ENCODE measurements at regions not wholly inside any gene's neighbourhood (a gene's known extent, or its start where the extent isn't known, plus 50 kb on each side); places are given as distances from the start of the nearest gene placed in this dataset.

DNA sequence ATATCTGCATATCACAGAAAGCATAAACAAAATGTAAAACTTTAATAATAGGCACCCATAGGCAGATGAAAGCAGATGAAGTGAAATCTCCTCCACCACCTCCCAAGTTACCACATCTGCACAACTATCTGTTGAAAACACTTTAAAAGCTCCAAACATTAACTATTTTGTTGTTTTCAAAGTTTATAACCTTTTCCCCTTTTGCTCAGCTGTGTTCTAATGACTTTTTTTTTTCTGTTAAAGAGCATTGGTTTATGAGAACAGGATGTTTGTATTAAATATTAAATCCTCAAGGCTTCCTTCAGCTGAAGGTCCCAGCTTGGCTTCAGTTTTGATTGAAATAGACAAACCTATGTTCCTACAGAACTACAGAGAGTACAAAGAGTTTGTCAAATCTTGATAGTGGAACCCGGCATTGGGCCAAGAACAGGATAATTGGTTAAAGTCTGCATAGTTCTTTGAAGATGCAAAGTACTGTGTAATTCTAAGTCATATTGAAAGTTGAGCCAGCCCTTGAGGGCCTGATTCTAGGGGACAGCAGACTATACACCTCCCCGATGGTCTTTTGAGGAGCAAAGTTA lies 255.1 kb upstream of the JAG1 start:
- RAD21 ChIA-PET (ENCODE audit: unreplicated experiment), result no interaction called here
- Histone ChIP-seq H3K4me2 (ENCODE audit: control insufficient read depth, insufficient read depth) (no peak overlapping the region), H3K27me3 (replicated peaks in 1 of 2; ENCODE audit: control insufficient read depth in 2 of 2, insufficient read depth in 2 of 2, low read length in 1 of 2) (no peaks in the 10 kb centered on the region), H4K20me1 (ENCODE audit: control insufficient read depth, insufficient read depth) (no peaks in the 10 kb centered on the region), H3K9me3 (replicated peaks; ENCODE audit: control insufficient read depth, insufficient read depth, low read length) (no peaks in the 10 kb centered on the region), H3K79me2 (ENCODE audit: control insufficient read depth, insufficient read depth, low read length) (no peaks in the 10 kb centered on the region), H3K36me3 (ENCODE audit: control insufficient read depth in 2 of 2, insufficient read depth in 2 of 2, low read length in 1 of 2) (no peaks in the 10 kb centered on the region), H3K4me3 (no peak overlapping the region), H3K9ac (ENCODE audit: control insufficient read depth, insufficient read depth, low read length) (no peak overlapping the region), H2AFZ (ENCODE audit: control insufficient read depth, low read depth, low read length) (no peak overlapping the region), H3K27ac (ENCODE audit: control insufficient read depth, insufficient read depth) (no peak overlapping the region), H3K4me1 (ENCODE audit: control insufficient read depth, insufficient read depth, low read length) (no peaks in the 10 kb centered on the region)
- POLR2A ChIA-PET, result no interaction called here
- WGBS (ENCODE audit: insufficient coverage, insufficient replicate concordance, low lambda C conversion rate, missing lambda C conversion rate), result 57% methylated on average over 2 of the region's 2 CpGs
- FAIRE-seq, result no peak
- intact Hi-C loops (cut with micrococcal nuclease; ENCODE audit: unreplicated experiment) (no loop called here), in situ Hi-C loops (cut with MboI) (no loop called here)
- SMC1A ChIA-PET (ENCODE audit: uncharacterized antibody, unreplicated experiment), result interaction anchor here (0.7 kb wide), 1 partner anchor 141 kb away, joined by 3 read pairs; no protein-coding TSS in a partner anchor
- no TSS peak for BruUV-seq (replicated peaks)
- no peak for DNase-seq (ENCODE audit: low read depth, low spot score)
- CTCF ChIA-PET, result interaction anchor here (1.1 kb wide), 1 partner anchor 16 kb away, joined by 3 read pairs; no protein-coding TSS in a partner anchor
- ATAC-seq, result no peak
- TF ChIP-seq ZSCAN29 (IDR thresholded peaks at IDR 0.05), result no peak
- no peak for TF ChIP-seq STAT3 (IDR thresholded peaks at IDR 0.05; ENCODE audit: low read depth, low read length)
- TF ChIP-seq BMI1 (IDR thresholded peaks at IDR 0.05; ENCODE audit: borderline replicate concordance), result no peak
- no peak for TF ChIP-seq KAT2A (conservative IDR thresholded peaks at IDR 0.05; ENCODE audit: control insufficient read depth, low read depth, low read length)

DNA sequence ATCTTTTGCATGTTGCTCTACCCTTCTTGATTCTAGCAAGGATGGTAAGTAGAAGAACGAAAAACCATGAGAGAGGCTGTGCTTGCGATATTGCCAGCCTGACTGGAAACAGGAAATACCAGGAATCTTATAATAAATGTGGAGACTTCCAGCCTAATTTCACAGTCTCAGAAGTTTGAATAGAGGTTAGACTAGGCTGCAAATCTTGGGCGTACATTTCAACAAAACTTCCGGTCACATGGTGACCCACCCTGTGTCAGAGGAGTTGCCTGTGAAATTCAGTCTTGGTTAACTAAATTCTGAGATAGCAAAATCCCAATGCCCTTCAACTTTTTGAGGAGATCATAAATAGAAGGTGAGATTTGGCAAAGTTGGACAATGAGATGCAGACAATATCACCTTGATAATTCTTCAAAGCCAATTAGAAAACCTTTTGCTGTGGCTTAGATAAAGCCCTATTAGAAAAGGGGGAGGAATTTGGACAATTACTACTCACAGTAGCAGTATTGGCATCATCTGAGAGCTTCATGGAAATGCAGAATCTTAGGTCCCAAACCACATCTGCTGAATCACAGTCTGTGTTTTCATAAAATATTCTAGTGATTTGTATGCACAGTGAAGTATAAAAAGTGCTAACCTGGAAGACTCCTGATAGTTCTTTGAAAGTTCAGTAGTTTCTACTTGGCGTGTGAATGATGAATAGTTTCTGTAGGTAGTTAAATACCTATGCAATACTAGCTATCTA lies 262.0 kb upstream of the JAG1 start:
- FAIRE-seq (no peak), DNase-seq (ENCODE audit: low read depth, low spot score) (no peak), ATAC-seq (no peak)
- Histone ChIP-seq H3K9ac (ENCODE audit: control insufficient read depth, insufficient read depth, low read length) (no peak overlapping the region), H3K36me3 (ENCODE audit: control insufficient read depth in 2 of 2, insufficient read depth in 2 of 2, low read length in 1 of 2) (no peaks in the 10 kb centered on the region), H3K4me1 (ENCODE audit: control insufficient read depth, insufficient read depth, low read length) (peaks cover 1% of the 10 kb centered on the region), H3K4me2 (ENCODE audit: control insufficient read depth, insufficient read depth) (no peak overlapping the region), H3K27ac (ENCODE audit: control insufficient read depth, insufficient read depth) (no peak overlapping the region), H3K9me3 (replicated peaks; ENCODE audit: control insufficient read depth, insufficient read depth, low read length) (no peaks in the 10 kb centered on the region), H4K20me1 (ENCODE audit: control insufficient read depth, insufficient read depth) (no peaks in the 10 kb centered on the region), H2AFZ (ENCODE audit: control insufficient read depth, low read depth, low read length) (no peak overlapping the region), H3K4me3 (no peak overlapping the region), H3K79me2 (ENCODE audit: control insufficient read depth, insufficient read depth, low read length) (no peaks in the 10 kb centered on the region), H3K27me3 (replicated peaks in 1 of 2; ENCODE audit: control insufficient read depth in 2 of 2, insufficient read depth in 2 of 2, low read length in 1 of 2) (no peaks in the 10 kb centered on the region)
- intact Hi-C loops (cut with micrococcal nuclease; ENCODE audit: unreplicated experiment), result no loop called here
- RAD21 ChIA-PET (ENCODE audit: unreplicated experiment), result no interaction called here
- CTCF ChIA-PET, result interaction anchor here (0.9 to 1.0 kb wide), 3 partner anchors 18 to 265 kb away, joined by 3 read pairs; no protein-coding TSS in a partner anchor
- SMC1A ChIA-PET (ENCODE audit: uncharacterized antibody, unreplicated experiment), result interaction anchor here (0.9 kb wide), 1 partner anchor 9 kb away, joined by 3 read pairs; no protein-coding TSS in a partner anchor
- no peak for TF ChIP-seq NR2C2 (IDR thresholded peaks at IDR 0.05; ENCODE audit: borderline replicate concordance, control insufficient read depth, insufficient read length, low read depth)
- in situ Hi-C loops (cut with MboI), result no loop called here
- 19% methylated on average over 5 of the region's 5 CpGs for WGBS (ENCODE audit: insufficient coverage, insufficient replicate concordance, low lambda C conversion rate, missing lambda C conversion rate)
- BruUV-seq (replicated peaks), result no TSS peak
- POLR2A ChIA-PET, result no interaction called here

Measured in GM12878 (cell line).